ENCODE measurements at regions not wholly inside any gene's neighbourhood (a gene's known extent, or its start where the extent isn't known, plus 50 kb on each side); places are given as distances from the start of the nearest gene placed in this dataset.

GRCh38 chr2:31813016-31813415 is 197.8 kb downstream of the MEMO1 start:
- TF ChIP-seq CTCF (IDR thresholded peaks at IDR 0.05) (no peak), MAZ (IDR thresholded peaks at IDR 0.05; ENCODE audit: borderline replicate concordance, low read depth, low read length) (no peak), POLR2A (IDR thresholded peaks at IDR 0.05; ENCODE audit: low read length) (no peak), FOSL2 (IDR thresholded peaks at IDR 0.05) (no peak), FOSL2 (CRISPR knock-in tag; IDR thresholded peaks at IDR 0.05) (no peak), NFE2L2 (conservative IDR thresholded peaks at IDR 0.05; ENCODE audit: low read length) (no peak), RAD21 (conservative IDR thresholded peaks at IDR 0.05 in 1 of 2, IDR thresholded peaks at IDR 0.05 in 1 of 2) (no peak), TFCP2L1 (CRISPR knock-in tag; IDR thresholded peaks at IDR 0.05) (no peak), JUNB (IDR thresholded peaks at IDR 0.05) (no peak)

Data from A549 (cell line).